ENCODE measurements at regions not wholly inside any gene's neighbourhood (a gene's known extent, or its start where the extent isn't known, plus 50 kb on each side); places are given as distances from the start of the nearest gene placed in this dataset.

DNA sequence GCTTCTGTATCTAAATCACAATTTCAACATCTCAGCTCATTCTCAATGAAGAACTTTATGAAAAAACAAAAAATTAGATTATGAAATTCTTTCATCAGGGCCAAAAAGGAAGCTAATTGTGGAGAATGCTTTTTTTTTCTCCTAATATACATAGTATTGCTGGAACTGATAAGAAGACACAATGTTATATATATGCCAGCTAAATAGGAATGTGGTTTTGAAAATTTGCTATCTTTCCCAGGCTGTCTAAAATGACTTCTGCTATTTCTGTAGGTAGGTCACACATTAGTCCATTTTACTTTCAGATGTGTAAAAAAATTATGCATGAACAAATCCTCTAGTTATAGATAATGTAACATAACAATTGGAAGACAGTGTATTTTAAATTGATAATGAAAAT, 732.9 kb downstream of the RWDD3 start:
- POLR2A ChIA-PET (ENCODE audit: partially characterized antibody) = no interaction called here
- Histone ChIP-seq H3K23ac (ENCODE audit: insufficient read length) (no peak overlapping the region), H2AFZ (ENCODE audit: low read length) (no peak overlapping the region), H3K79me2 (ENCODE audit: control insufficient read depth in 1 of 2, insufficient read depth in 2 of 2, low read length in 2 of 2) (no peaks in the 10 kb centered on the region), H2BK20ac (ENCODE audit: low read length) (no peak overlapping the region), H4K91ac (replicated peaks; ENCODE audit: insufficient read length, low read length) (no peak overlapping the region), H4K20me1 (replicated peaks in 1 of 2; ENCODE audit: control insufficient read depth in 1 of 2, insufficient read depth in 2 of 2, low read length in 2 of 2) (no peaks in the 10 kb centered on the region), H3K27ac (ENCODE audit: low read depth, low read length) (no peak overlapping the region), H2AK5ac (ENCODE audit: low read depth, low read length) (no peak overlapping the region), H2BK15ac (ENCODE audit: low read length) (no peak overlapping the region), H2BK120ac (replicated peaks; ENCODE audit: low read depth, low read length) (no peak overlapping the region), H4K8ac (ENCODE audit: extremely low read depth, insufficient read depth, low read length) (no peak overlapping the region), H3K79me1 (ENCODE audit: low read depth, low read length) (no peaks in the 10 kb centered on the region), H2BK5ac (ENCODE audit: low read depth, low read length) (no peak overlapping the region), H3K4me3 (ENCODE audit: extremely low read depth in 1 of 4, insufficient read depth in 2 of 4, low read depth in 3 of 4, low read length in 4 of 4) (no peak overlapping the region), H3K36me3 (ENCODE audit: control insufficient read depth in 2 of 4, insufficient read depth in 4 of 4, low read length in 3 of 4) (no peaks in the 10 kb centered on the region), H4K5ac (ENCODE audit: insufficient read length, low read depth, low read length) (no peak overlapping the region), H3K23me2 (ENCODE audit: low read depth, low read length) (no peaks in the 10 kb centered on the region), H2BK12ac (ENCODE audit: low read depth, low read length) (no peak overlapping the region), H3K4me1 (replicated peaks in 1 of 4; ENCODE audit: control insufficient read depth in 3 of 4, insufficient read depth in 4 of 4, low read length in 3 of 4) (no peaks in the 10 kb centered on the region), H3K27me3 (replicated peaks in 1 of 4; ENCODE audit: control insufficient read depth in 3 of 4, extremely low read depth in 1 of 4, insufficient read depth in 3 of 4, low read length in 3 of 4) (no peaks in the 10 kb centered on the region), H3K18ac (ENCODE audit: extremely low read depth, low read length) (no peak overlapping the region), H3K9me3 (ENCODE audit: insufficient read depth in 2 of 2, low read depth in 1 of 2, low read length in 1 of 2) (no peaks in the 10 kb centered on the region), H3K9ac (replicated peaks in 1 of 4; ENCODE audit: extremely low read depth in 1 of 4, low read depth in 3 of 4, low read length in 3 of 4) (no peak overlapping the region), H3K56ac (replicated peaks; ENCODE audit: insufficient read length, low read depth, low read length) (no peak overlapping the region), H3K4ac (replicated peaks; ENCODE audit: insufficient read length, low read depth, low read length) (no peak overlapping the region), H3K4me2 (ENCODE audit: insufficient read depth in 1 of 2, low read depth in 2 of 2, low read length in 2 of 2) (no peak overlapping the region), H3K14ac (ENCODE audit: insufficient read length) (no peak overlapping the region)
- DNase-seq (ENCODE audit: low read depth in 1 of 2, low spot score in 2 of 2) (no peak), FAIRE-seq (no peak)
- CTCF ChIA-PET (ENCODE audit: partially characterized antibody) = interaction anchor here (0.6 to 0.7 kb wide), 2 partner anchors 512 to 1000 kb away, joined by 3 read pairs; no protein-coding TSS in a partner anchor
- TF ChIP-seq CBX8 (IDR thresholded peaks at IDR 0.05; ENCODE audit: borderline replicate concordance, low read depth, low read length) = no peak
- TF ChIP-seq, protein P1, sequence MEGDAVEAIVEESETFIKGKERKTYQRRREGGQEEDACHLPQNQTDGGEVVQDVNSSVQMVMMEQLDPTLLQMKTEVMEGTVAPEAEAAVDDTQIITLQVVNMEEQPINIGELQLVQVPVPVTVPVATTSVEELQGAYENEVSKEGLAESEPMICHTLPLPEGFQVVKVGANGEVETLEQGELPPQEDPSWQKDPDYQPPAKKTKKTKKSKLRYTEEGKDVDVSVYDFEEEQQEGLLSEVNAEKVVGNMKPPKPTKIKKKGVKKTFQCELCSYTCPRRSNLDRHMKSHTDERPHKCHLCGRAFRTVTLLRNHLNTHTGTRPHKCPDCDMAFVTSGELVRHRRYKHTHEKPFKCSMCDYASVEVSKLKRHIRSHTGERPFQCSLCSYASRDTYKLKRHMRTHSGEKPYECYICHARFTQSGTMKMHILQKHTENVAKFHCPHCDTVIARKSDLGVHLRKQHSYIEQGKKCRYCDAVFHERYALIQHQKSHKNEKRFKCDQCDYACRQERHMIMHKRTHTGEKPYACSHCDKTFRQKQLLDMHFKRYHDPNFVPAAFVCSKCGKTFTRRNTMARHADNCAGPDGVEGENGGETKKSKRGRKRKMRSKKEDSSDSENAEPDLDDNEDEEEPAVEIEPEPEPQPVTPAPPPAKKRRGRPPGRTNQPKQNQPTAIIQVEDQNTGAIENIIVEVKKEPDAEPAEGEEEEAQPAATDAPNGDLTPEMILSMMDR (IDR thresholded peaks at IDR 0.05; ENCODE audit: control extremely low read depth in 1 of 3, insufficient read depth in 1 of 3, low read depth in 1 of 3, low read length in 3 of 3) = no peak
- no peak for TF ChIP-seq SIX5 (IDR thresholded peaks at IDR 0.05; ENCODE audit: low read depth, low read length)
- no peak for TF ChIP-seq CTBP2 (IDR thresholded peaks at IDR 0.05; ENCODE audit: borderline replicate concordance, insufficient read depth, insufficient read length, low read length)
- no peak for TF ChIP-seq ASH2L (IDR thresholded peaks at IDR 0.05; ENCODE audit: low read length)
- no peak for TF ChIP-seq TAF7 (optimal IDR thresholded peaks at IDR 0.05; ENCODE audit: borderline replicate concordance, low read depth, low read length)
- TF ChIP-seq KDM5A (IDR thresholded peaks at IDR 0.05; ENCODE audit: low read length) = no peak
- TF ChIP-seq, protein P2, sequence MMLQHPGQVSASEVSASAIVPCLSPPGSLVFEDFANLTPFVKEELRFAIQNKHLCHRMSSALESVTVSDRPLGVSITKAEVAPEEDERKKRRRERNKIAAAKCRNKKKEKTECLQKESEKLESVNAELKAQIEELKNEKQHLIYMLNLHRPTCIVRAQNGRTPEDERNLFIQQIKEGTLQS (IDR thresholded peaks at IDR 0.05; ENCODE audit: insufficient read depth, low read depth, low read length) = no peak
- no peak for TF ChIP-seq RNF2 (IDR thresholded peaks at IDR 0.05; ENCODE audit: borderline replicate concordance, low read depth, low read length, missing control alignments, poor library complexity, severe bottlenecking)

Measured in H1 (cell line).